ENCODE measurements at regions not wholly inside any gene's neighbourhood (a gene's known extent, or its start where the extent isn't known, plus 50 kb on each side); places are given as distances from the start of the nearest gene placed in this dataset.

DNA sequence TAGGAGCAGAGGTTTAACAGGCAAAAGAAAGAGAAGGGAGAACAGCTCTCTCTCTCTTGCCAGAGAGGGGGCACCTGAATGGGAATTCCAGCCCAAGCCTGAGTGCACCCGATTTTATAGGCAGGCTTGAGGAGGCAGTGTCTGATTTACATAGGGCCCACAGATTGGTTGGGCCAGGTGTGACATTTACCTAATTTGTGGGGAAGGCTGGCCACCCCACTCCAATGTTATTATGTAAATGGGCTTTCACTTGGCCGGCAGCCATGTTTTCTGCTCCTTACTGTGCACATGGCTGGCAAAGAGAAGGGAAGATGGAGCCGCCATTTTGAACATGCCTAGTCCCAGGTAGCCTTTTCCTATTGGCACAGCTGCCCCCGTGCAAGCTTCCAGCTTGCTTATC is 735.5 kb upstream of the AUTS2 start:
- TF ChIP-seq EZH2 (IDR thresholded peaks at IDR 0.05; ENCODE audit: insufficient read depth, poor library complexity, severe bottlenecking) (no peak), EZH2phosphoT487 (IDR thresholded peaks at IDR 0.05; ENCODE audit: insufficient read depth, low read depth) (no peak)

All from GM23248 (cell line).